Lower lobe of right lung (tissue), 2 donors: ENCODE measurements at regions not wholly inside any gene's neighbourhood (a gene's known extent, or its start where the extent isn't known, plus 50 kb on each side); places are given as distances from the start of the nearest gene placed in this dataset.

Source experiments
- ATAC-seq, 2 donors: fragments of 200-7000 bp; cut with Tn5 transposase; one replicate each; pipeline ENCODE4 v1.9.1; 2020 to 2022; ENCODE audit warnings: mild to moderate bottlenecking in 2 of 2, moderate library complexity in 2 of 2
- DNase-seq: peaks from one replicate; pipeline ENCODE4 v3.0.0-alpha.2; 2020
- H3K27ac ChIP-seq: fragments of 200-600 bp; one replicate; pipeline ENCODE4 v1.8.0; 2022
- H3K27me3 ChIP-seq: fragments of 200-600 bp; one replicate; pipeline ENCODE4 v1.8.0; 2022; ENCODE audit warnings: low read depth
- H3K36me3 ChIP-seq: fragments of 200-600 bp; one replicate; pipeline ENCODE4 v1.8.0; 2022; ENCODE audit warnings: mild to moderate bottlenecking
- H3K4me1 ChIP-seq: fragments of 200-600 bp; one replicate; pipeline ENCODE4 v1.8.0; 2022
- H3K4me3 ChIP-seq: fragments of 200-600 bp; one replicate; pipeline ENCODE4 v1.8.0; 2022; ENCODE audit warnings: mild to moderate bottlenecking
- H3K9me3 ChIP-seq: fragments of 200-600 bp; one replicate; pipeline ENCODE4 v1.8.0; 2022
- CTCF ChIP-seq: fragments of 200-600 bp; IDR thresholded peaks from one replicate; pipeline ENCODE4 v1.8.0; 2022; ENCODE audit warnings: antibody characterized with exemption, mild to moderate bottlenecking
- intact Hi-C: fragments of 100-400 bp; cut with DNase I; formaldehyde crosslinking; loops from one replicate; pipeline ENCODE4 v1.11.0; 2022
- donor health status: DM: no; HTN: yes; CAD: no; lungs with severe emphysema.

- no peak overlapping the region for H3K4me3 ChIP-seq
- no peaks in the 10 kb centered on the region for H3K9me3 ChIP-seq
- TF ChIP-seq CTCF: no peak
- no peaks in the 10 kb centered on the region for H3K4me1 ChIP-seq
- no peaks in the 10 kb centered on the region for H3K27me3 ChIP-seq
- DNase-seq (no peak), ATAC-seq (no peak)
- H3K27ac ChIP-seq: no peak overlapping the region
- intact Hi-C loops: no loop called here
- no peaks in the 10 kb centered on the region for H3K36me3 ChIP-seq
These were observed 392.8 kb upstream of the CNR1 start for GRCh38 chr6:88558981-88559380.

GRCh38 chr6:88556663-88557062 is 390.5 kb upstream of the CNR1 start:
- Histone ChIP-seq H3K4me3 (no peak overlapping the region), H3K4me1 (no peaks in the 10 kb centered on the region), H3K27ac (no peak overlapping the region), H3K27me3 (no peaks in the 10 kb centered on the region), H3K36me3 (no peaks in the 10 kb centered on the region), H3K9me3 (no peaks in the 10 kb centered on the region)
- intact Hi-C loops: no loop called here
- no peak for ATAC-seq
- DNase-seq: no peak
- no peak for TF ChIP-seq CTCF

GRCh38 chr6:88548891-88549505 is 382.9 kb upstream of the CNR1 start:
- no peaks in the 10 kb centered on the region for H3K27me3 ChIP-seq
- H3K27ac ChIP-seq: no peak overlapping the region
- H3K4me3 ChIP-seq: no peak overlapping the region
- H3K36me3 ChIP-seq: no peaks in the 10 kb centered on the region
- no peaks in the 10 kb centered on the region for H3K4me1 ChIP-seq
- ATAC-seq (no peak), DNase-seq (no peak)
- intact Hi-C loops: no loop called here
- no peak for TF ChIP-seq CTCF
- no peaks in the 10 kb centered on the region for H3K9me3 ChIP-seq

GRCh38 chr6:88547768-88548167 is 381.6 kb upstream of the CNR1 start:
- no peak for ATAC-seq
- Histone ChIP-seq H3K27ac (no peak overlapping the region), H3K27me3 (no peaks in the 10 kb centered on the region), H3K9me3 (no peaks in the 10 kb centered on the region), H3K36me3 (no peaks in the 10 kb centered on the region), H3K4me3 (no peak overlapping the region), H3K4me1 (no peaks in the 10 kb centered on the region)
- DNase-seq: no peak
- TF ChIP-seq CTCF: no peak
- intact Hi-C loops: no loop called here

- ATAC-seq (no peak), DNase-seq (no peak)
- intact Hi-C loops: no loop called here
- Histone ChIP-seq H3K4me3 (no peak overlapping the region), H3K27me3 (no peaks in the 10 kb centered on the region), H3K36me3 (no peaks in the 10 kb centered on the region), H3K9me3 (no peaks in the 10 kb centered on the region), H3K27ac (no peak overlapping the region), H3K4me1 (no peaks in the 10 kb centered on the region)
- TF ChIP-seq CTCF: no peak
These were observed 379.8 kb upstream of the CNR1 start for GRCh38 chr6:88545991-88546390.
